GM19240 (cell line): ENCODE measurements at regions not wholly inside any gene's neighbourhood (a gene's known extent, or its start where the extent isn't known, plus 50 kb on each side); places are given as distances from the start of the nearest gene placed in this dataset.

Experiments
- DNase-seq: peaks from one replicate; pipeline ENCODE4 v3.0.0; 2011; ENCODE audit warnings: low spot score; ENCODE audit not compliant: insufficient read length

GRCh38 chr2:136572335-136572734 is 193.0 kb upstream of the THSD7B start:
- no peak for DNase-seq

- no peak for DNase-seq
These were observed 208.1 kb upstream of the THSD7B start for GRCh38 chr2:136557203-136557602.

- no peak for DNase-seq
These were observed 215.2 kb upstream of the THSD7B start for GRCh38 chr2:136550181-136550580.

GRCh38 chr2:136539355-136539754 is 226.0 kb upstream of the THSD7B start:
- DNase-seq = no peak

GRCh38 chr2:136538489-136538888 is 226.9 kb upstream of the THSD7B start:
- DNase-seq = no peak

GRCh38 chr2:136534811-136535210 is 230.5 kb upstream of the THSD7B start:
- no peak for DNase-seq

- DNase-seq = no peak
These were observed 233.2 kb upstream of the THSD7B start for GRCh38 chr2:136532171-136532570.

- DNase-seq = no peak
These were observed 233.6 kb upstream of the THSD7B start for GRCh38 chr2:136531731-136532130.

GRCh38 chr2:136530146-136530545 is 235.2 kb upstream of the THSD7B start:
- no peak for DNase-seq

- DNase-seq = no peak
These were observed 237.8 kb upstream of the THSD7B start for GRCh38 chr2:136527560-136527959.

- no peak for DNase-seq
These were observed 242.6 kb upstream of the THSD7B start for GRCh38 chr2:136522724-136523123.

- no peak for DNase-seq
These were observed 247.6 kb upstream of the THSD7B start for GRCh38 chr2:136517716-136518115.

GRCh38 chr2:136510244-136510643 is 255.1 kb upstream of the THSD7B start:
- DNase-seq = no peak

GRCh38 chr2:136505462-136505861 is 259.9 kb upstream of the THSD7B start:
- DNase-seq = no peak

- no peak for DNase-seq
These were observed 262.7 kb upstream of the THSD7B start for GRCh38 chr2:136502660-136503059.

- DNase-seq = no peak
These were observed 267.6 kb upstream of the THSD7B start for GRCh38 chr2:136497709-136498108.

GRCh38 chr2:136496966-136497365 is 268.4 kb upstream of the THSD7B start:
- no peak for DNase-seq

GRCh38 chr2:136495636-136496035 is 269.7 kb upstream of the THSD7B start:
- no peak for DNase-seq

- no peak for DNase-seq
These were observed 272.4 kb upstream of the THSD7B start for GRCh38 chr2:136492901-136493300.

- no peak for DNase-seq
These were observed 275.2 kb upstream of the THSD7B start for GRCh38 chr2:136490100-136490499.

- DNase-seq = no peak
These were observed 277.9 kb upstream of the THSD7B start for GRCh38 chr2:136487421-136487820.

GRCh38 chr2:136486115-136486514 is 279.2 kb upstream of the THSD7B start:
- DNase-seq = no peak

- DNase-seq = no peak
These were observed 282.4 kb upstream of the THSD7B start for GRCh38 chr2:136482966-136483365.

- no peak for DNase-seq
These were observed 283.3 kb upstream of the THSD7B start for GRCh38 chr2:136482006-136482405.
